Neural cell (in vitro differentiated cells): ENCODE measurements at regions not wholly inside any gene's neighbourhood (a gene's known extent, or its start where the extent isn't known, plus 50 kb on each side); places are given as distances from the start of the nearest gene placed in this dataset.

Experiments used
- H2AFZ ChIP-seq: fragments of 200-600, 300-800 bp; sonication (generic), shearing (Covaris generic); 2 replicates; pipeline ENCODE4 v1.6.0; 2014; ENCODE audit warnings: low read depth, mild to moderate bottlenecking, antibody characterized with exemption, low read length, moderate library complexity
- H3F3A ChIP-seq: fragments of 200-600 bp; shearing (Covaris generic); 2 replicates; pipeline ENCODE4 v1.6.1; 2016; ENCODE audit warnings: mild to moderate bottlenecking, moderate library complexity, mixed read lengths, antibody characterized with exemption, low read length; ENCODE audit not compliant: insufficient read depth, poor library complexity, severe bottlenecking
- H3K27ac ChIP-seq: fragments of 200-600, 300-800 bp; sonication (generic), shearing (Covaris generic); 2 replicates; pipeline ENCODE4 v1.5.1; 2014; ENCODE audit warnings: mild to moderate bottlenecking, low read length, moderate library complexity
- H3K27me3 ChIP-seq: fragments of 300-800, 200-600 bp; sonication (generic), shearing (Covaris generic); 2 replicates; pipeline ENCODE4 v1.6.0; 2014; ENCODE audit warnings: mild to moderate bottlenecking, low read depth, low read length, moderate library complexity; ENCODE audit not compliant: insufficient read depth
- H3K36me3 ChIP-seq: fragments of 300-800, 200-600 bp; sonication (generic), shearing (Covaris generic); 2 replicates; pipeline ENCODE4 v1.5.1; 2014; ENCODE audit warnings: mild to moderate bottlenecking, antibody characterized with exemption, low read length, moderate library complexity; ENCODE audit not compliant: insufficient read depth
- H3K4me2 ChIP-seq: fragments of 300-800, 200-600 bp; sonication (generic), shearing (Covaris generic); 2 replicates; pipeline ENCODE4 v1.6.0; 2014; ENCODE audit warnings: mild to moderate bottlenecking, low read length
- H3K4me3 ChIP-seq: fragments of 300-800, 200-600 bp; sonication (generic), shearing (Covaris generic); 2 replicates; pipeline ENCODE4 v1.5.1; 2014; ENCODE audit warnings: mild to moderate bottlenecking, low read length, moderate library complexity
- H3K79me2 ChIP-seq: fragments of 200-600 bp; shearing (Covaris generic); replicated peaks from 2 replicates; pipeline ENCODE4 v1.6.0; 2014; ENCODE audit warnings: mild to moderate bottlenecking, low read length, moderate library complexity; ENCODE audit not compliant: insufficient read depth
- H3K9ac ChIP-seq: fragments of 300-800, 200-600 bp; sonication (generic), shearing (Covaris generic); 2 replicates; pipeline ENCODE4 v1.6.1; 2016; ENCODE audit warnings: mild to moderate bottlenecking, low read length, mixed read lengths
- H3K9me2 ChIP-seq: fragments of 200-600 bp; shearing (Covaris generic); 2 replicates; pipeline ENCODE4 v1.6.1; 2016; ENCODE audit warnings: mild to moderate bottlenecking, low read length, mixed read lengths; ENCODE audit not compliant: insufficient read depth
- H3K9me3 ChIP-seq: fragments of 200-600, 300-800 bp; sonication (generic), shearing (Covaris generic); 2 replicates; pipeline ENCODE4 v1.6.1; 2016; ENCODE audit warnings: mild to moderate bottlenecking, mixed run types, low read length, moderate library complexity, mixed read lengths
- H4K20me1 ChIP-seq: fragments of 200-600 bp; shearing (Covaris generic); 2 replicates; pipeline ENCODE4 v1.6.1; 2016; ENCODE audit warnings: mild to moderate bottlenecking, mixed run types; ENCODE audit not compliant: insufficient read depth
- EP300 ChIP-seq: fragments of 450-650 bp; conservative IDR thresholded peaks from 2 replicates; pipeline ENCODE4 v1.6.1; 2014; ENCODE audit warnings: antibody characterized with exemption, mild to moderate bottlenecking, moderate library complexity; ENCODE audit not compliant: poor library complexity, severe bottlenecking
- EZH2 ChIP-seq: fragments of 200-600, 300-800 bp; shearing (Covaris generic), sonication (generic); IDR thresholded peaks from 2 replicates; pipeline ENCODE4 v1.6.1; 2014; ENCODE audit warnings: antibody characterized with exemption, low read length, borderline replicate concordance, mild to moderate bottlenecking; ENCODE audit not compliant: insufficient read depth, poor library complexity, severe bottlenecking
- MXI1 ChIP-seq: fragments of 450-650 bp; conservative IDR thresholded peaks from 2 replicates; pipeline ENCODE4 v1.6.1; 2014; ENCODE audit warnings: antibody characterized with exemption, mild to moderate bottlenecking; ENCODE audit not compliant: poor library complexity, severe bottlenecking
- POLR2AphosphoS5 ChIP-seq: IDR thresholded peaks from 2 replicates; pipeline ENCODE4 v1.6.1; 2012
- RAD21 ChIP-seq: fragments of 450-650 bp; conservative IDR thresholded peaks from 2 replicates; pipeline ENCODE4 v1.6.1; 2014; ENCODE audit warnings: antibody characterized with exemption, mild to moderate bottlenecking, moderate library complexity
- REST ChIP-seq: IDR thresholded peaks from 2 replicates; pipeline ENCODE4 v1.6.1; 2012; ENCODE audit warnings: borderline replicate concordance
- SMC3 ChIP-seq: fragments of 450-650 bp; conservative IDR thresholded peaks from 2 replicates; pipeline ENCODE4 v1.6.1; 2014; ENCODE audit warnings: antibody characterized with exemption, mild to moderate bottlenecking, moderate library complexity; ENCODE audit not compliant: poor library complexity
- TAF1 ChIP-seq: IDR thresholded peaks from 2 replicates; pipeline ENCODE4 v1.6.1; 2012; ENCODE audit warnings: low read depth
- TF ChIP-seq, protein P1 (sequence below): fragments of 450-650 bp; IDR thresholded peaks from 2 replicates; pipeline ENCODE4 v1.5.1; 2014; ENCODE audit warnings: antibody characterized with exemption, mild to moderate bottlenecking, moderate library complexity; ENCODE audit not compliant: poor library complexity, severe bottlenecking

GRCh38 chr2:217120429-217120828 lies 260.6 kb upstream of the TNP1 start:
- Histone ChIP-seq H3K9ac (no peak overlapping the region), H4K20me1 (no peaks in the 10 kb centered on the region), H3K4me2 (no peak overlapping the region), H2AFZ (no peak overlapping the region), H3K27ac (no peak overlapping the region), H3K9me2 (no peaks in the 10 kb centered on the region), H3K9me3 (no peaks in the 10 kb centered on the region), H3K36me3 (no peaks in the 10 kb centered on the region), H3K4me3 (no peak overlapping the region), H3F3A (no peaks in the 10 kb centered on the region), H3K79me2 (no peaks in the 10 kb centered on the region), H3K27me3 (no peaks in the 10 kb centered on the region)
- no peak for TF ChIP-seq EZH2
- TF ChIP-seq, protein P1, sequence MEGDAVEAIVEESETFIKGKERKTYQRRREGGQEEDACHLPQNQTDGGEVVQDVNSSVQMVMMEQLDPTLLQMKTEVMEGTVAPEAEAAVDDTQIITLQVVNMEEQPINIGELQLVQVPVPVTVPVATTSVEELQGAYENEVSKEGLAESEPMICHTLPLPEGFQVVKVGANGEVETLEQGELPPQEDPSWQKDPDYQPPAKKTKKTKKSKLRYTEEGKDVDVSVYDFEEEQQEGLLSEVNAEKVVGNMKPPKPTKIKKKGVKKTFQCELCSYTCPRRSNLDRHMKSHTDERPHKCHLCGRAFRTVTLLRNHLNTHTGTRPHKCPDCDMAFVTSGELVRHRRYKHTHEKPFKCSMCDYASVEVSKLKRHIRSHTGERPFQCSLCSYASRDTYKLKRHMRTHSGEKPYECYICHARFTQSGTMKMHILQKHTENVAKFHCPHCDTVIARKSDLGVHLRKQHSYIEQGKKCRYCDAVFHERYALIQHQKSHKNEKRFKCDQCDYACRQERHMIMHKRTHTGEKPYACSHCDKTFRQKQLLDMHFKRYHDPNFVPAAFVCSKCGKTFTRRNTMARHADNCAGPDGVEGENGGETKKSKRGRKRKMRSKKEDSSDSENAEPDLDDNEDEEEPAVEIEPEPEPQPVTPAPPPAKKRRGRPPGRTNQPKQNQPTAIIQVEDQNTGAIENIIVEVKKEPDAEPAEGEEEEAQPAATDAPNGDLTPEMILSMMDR = no peak
- no peak for TF ChIP-seq TAF1
- TF ChIP-seq POLR2AphosphoS5 = no peak
- TF ChIP-seq RAD21 = no peak

DNA sequence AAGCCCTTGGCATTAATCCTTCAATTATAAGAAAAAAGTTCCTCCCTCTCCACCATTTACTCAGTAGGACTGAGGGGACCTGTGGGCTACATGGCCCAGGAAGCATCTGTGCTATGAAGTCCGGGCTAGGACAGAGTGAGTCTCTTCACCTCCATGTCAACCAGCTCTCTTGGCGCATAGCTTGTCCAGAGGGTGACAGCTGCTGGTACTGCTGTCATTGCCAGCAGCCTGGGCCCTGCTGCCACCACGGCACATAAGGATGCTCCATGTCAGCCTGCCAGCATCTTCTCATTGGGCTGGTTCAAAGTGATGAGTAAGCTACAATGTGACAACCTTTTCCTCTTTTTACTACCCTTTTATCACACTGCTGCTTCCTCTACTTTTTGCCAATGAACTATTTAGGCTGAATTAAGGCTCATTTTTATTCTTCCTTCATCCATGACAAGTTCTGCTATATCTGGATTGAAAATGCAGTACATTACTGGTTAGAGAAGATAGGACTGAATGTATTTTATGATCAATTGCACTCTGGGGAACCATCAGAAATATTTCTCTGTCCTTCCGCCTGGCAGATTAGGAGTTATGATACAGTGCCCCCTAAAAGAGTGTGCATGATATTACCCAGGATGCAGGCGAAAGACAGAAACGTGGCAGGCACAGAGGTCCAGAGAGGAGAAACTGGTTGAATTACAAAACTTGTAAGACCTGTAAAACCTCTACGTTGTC lies 258.9 kb upstream of the TNP1 start:
- Histone ChIP-seq H4K20me1 (no peaks in the 10 kb centered on the region), H3K79me2 (no peaks in the 10 kb centered on the region), H2AFZ (no peak overlapping the region), H3K36me3 (no peaks in the 10 kb centered on the region), H3K9me2 (no peaks in the 10 kb centered on the region), H3K27me3 (no peaks in the 10 kb centered on the region), H3K27ac (no peak overlapping the region), H3K4me2 (no peak overlapping the region), H3F3A (no peaks in the 10 kb centered on the region), H3K4me3 (no peak overlapping the region), H3K9ac (no peak overlapping the region), H3K9me3 (no peaks in the 10 kb centered on the region)
- TF ChIP-seq TAF1 (no peak), EP300 (no peak), REST (no peak), POLR2AphosphoS5 (no peak), RAD21 (no peak), MXI1 (no peak), SMC3 (no peak)
- TF ChIP-seq, protein P1 = no peak
